ENCODE measurements at regions not wholly inside any gene's neighbourhood (a gene's known extent, or its start where the extent isn't known, plus 50 kb on each side); places are given as distances from the start of the nearest gene placed in this dataset.
"Not testable (repeated sequence)": the region's sequence is repeated elsewhere in the genome, so short reads cannot be mapped to it uniquely, and the experiment has no call there.

DNA sequence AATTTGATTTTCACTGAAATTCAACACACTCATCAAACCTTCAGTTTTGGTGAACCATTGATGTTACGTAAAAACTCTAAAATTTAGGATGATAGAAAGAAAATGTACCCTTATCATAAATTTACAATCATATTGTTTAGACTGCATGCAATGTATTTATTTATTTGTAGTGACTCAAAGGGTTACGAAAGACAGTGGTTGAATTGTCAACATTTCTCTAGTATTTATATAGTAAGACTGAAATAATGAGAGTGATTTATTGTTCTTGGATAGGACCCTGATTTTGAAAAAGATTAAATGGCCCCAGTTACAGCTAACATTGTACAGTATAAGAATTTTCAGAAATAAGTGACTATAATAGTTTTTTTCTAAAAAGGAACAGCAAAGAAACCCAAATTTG is 591.5 kb downstream of the RFPL4B start:
- no peaks in the 10 kb centered on the region for H3K9me3 Mint-ChIP-seq
- no peak overlapping the region for H3K4me3 Mint-ChIP-seq
- no peak overlapping the region for H3K27ac Mint-ChIP-seq
- H3K4me1 Mint-ChIP-seq (ENCODE audit: low read depth) = no peaks in the 10 kb centered on the region
- H3K36me3 Mint-ChIP-seq (ENCODE audit: low read depth) = no peaks in the 10 kb centered on the region
- H3K27me3 Mint-ChIP-seq = no peaks in the 10 kb centered on the region

DNA sequence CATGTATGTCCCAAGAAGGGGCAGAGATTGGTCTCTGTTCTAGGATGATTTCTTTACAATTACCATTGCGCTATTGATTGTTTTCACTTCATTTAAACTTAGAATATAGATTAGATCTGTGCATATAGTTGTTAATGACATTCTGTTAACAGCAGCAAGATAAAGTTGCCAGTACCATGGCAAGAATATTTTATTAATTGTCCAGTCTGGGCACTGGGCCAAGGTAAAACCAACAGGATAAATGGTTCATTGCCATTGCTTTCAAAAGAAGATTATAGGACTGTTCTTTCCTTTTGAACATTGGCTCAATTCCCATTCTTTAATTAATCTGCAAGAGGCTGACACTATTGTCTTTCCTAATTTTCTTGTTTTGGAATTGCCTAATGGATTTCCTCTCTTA is 592.4 kb downstream of the RFPL4B start:
- Mint-ChIP-seq H3K27ac (no peak overlapping the region), H3K9me3 (no peaks in the 10 kb centered on the region), H3K36me3 (ENCODE audit: low read depth) (no peaks in the 10 kb centered on the region), H3K27me3 (no peaks in the 10 kb centered on the region), H3K4me3 (no peak overlapping the region), H3K4me1 (ENCODE audit: low read depth) (no peaks in the 10 kb centered on the region)

DNA sequence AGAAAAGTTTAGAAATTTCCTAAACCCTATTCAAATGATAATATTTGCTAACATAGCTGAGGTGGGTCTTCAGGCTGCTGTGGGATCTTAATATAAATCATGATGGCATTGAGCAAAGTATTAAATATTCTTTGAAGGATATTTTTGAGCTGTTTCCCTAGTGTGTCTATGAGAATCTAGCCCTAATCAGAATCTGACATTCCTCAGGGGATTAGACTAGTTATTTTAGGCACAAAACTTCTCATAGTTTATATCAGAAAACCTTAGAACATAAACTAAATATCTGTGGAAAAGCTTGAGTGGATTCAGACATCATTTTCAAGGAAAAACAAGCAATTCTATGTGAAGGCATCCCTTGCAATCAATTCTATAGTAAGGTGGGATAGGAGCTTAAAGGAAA is 594.5 kb downstream of the RFPL4B start:
- Mint-ChIP-seq H3K36me3 (ENCODE audit: low read depth) (no peaks in the 10 kb centered on the region), H3K4me1 (ENCODE audit: low read depth) (no peaks in the 10 kb centered on the region), H3K27me3 (no peaks in the 10 kb centered on the region), H3K27ac (no peak overlapping the region), H3K4me3 (no peak overlapping the region), H3K9me3 (no peaks in the 10 kb centered on the region)

DNA sequence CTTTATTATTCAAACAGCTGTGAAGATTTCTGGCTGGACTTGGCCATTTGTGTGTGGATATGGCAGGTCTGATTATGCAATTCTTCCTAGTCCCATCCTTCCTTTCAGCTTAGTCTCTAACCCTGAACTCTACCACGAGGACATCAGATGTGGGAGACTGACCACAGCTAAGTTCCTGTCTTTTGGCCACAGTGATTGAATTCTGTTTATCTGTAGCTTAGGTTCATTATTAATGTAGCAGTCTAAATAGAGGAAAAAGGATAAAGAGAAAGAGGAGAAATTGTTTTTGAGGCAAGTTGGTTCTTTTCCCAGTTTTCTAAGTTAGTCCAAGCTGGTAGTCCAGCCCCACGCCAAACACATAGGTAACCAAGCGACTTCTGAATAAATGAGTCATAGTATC is 598.9 kb downstream of the RFPL4B start:
- no peaks in the 10 kb centered on the region for H3K36me3 Mint-ChIP-seq (ENCODE audit: low read depth)
- H3K27me3 Mint-ChIP-seq = no peaks in the 10 kb centered on the region
- no peaks in the 10 kb centered on the region for H3K4me1 Mint-ChIP-seq (ENCODE audit: low read depth)
- H3K4me3 Mint-ChIP-seq = no peak overlapping the region
- H3K9me3 Mint-ChIP-seq = peaks cover 1% of the 10 kb centered on the region
- H3K27ac Mint-ChIP-seq = no peak overlapping the region

DNA sequence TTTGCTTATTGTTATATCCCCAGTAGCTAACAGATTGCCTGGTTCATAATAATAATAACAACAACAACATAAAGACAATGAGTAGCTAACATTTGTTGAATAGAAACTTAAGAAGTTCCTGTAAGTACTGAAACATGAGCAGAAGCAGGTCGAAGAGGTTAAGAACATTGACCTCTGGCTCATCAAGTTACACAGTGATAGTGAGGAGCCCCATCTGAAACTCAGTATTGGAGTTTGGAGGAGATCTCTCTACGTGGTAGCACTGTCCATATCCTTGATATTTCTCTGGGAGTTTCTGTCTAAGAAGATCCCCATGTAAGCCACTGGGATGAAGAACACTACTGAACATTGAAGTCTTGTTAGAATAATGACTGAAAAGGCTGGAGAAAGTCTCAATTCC is 600.4 kb downstream of the RFPL4B start:
- H3K4me1 Mint-ChIP-seq (ENCODE audit: low read depth) = no peaks in the 10 kb centered on the region
- no peaks in the 10 kb centered on the region for H3K36me3 Mint-ChIP-seq (ENCODE audit: low read depth)
- no peaks in the 10 kb centered on the region for H3K27me3 Mint-ChIP-seq
- H3K9me3 Mint-ChIP-seq = peaks cover 3% of the 10 kb centered on the region
- H3K27ac Mint-ChIP-seq = no peak overlapping the region
- no peak overlapping the region for H3K4me3 Mint-ChIP-seq

DNA sequence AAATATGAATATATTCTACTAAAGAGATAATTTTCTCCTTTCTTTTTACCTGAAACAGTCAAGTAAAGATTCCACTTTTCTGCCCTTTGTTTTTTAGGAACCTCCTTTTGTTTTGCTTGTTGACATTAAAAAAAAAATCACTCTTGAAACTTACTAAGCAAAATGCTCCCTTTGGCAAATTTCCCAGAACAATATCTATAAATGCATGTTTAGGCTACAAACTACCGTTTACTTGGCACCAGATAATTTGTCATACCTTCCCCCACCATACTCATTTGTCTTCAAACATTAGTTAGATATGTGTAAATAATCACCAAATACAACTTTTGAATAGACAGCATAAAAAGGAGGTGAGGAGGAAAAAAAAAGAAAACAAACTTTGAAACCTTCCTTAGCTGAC is 604.7 kb downstream of the RFPL4B start:
- no peaks in the 10 kb centered on the region for H3K36me3 Mint-ChIP-seq (ENCODE audit: low read depth)
- peaks cover 6% of the 10 kb centered on the region for H3K9me3 Mint-ChIP-seq
- no peaks in the 10 kb centered on the region for H3K4me1 Mint-ChIP-seq (ENCODE audit: low read depth)
- H3K4me3 Mint-ChIP-seq = no peak overlapping the region
- no peaks in the 10 kb centered on the region for H3K27me3 Mint-ChIP-seq
- no peak overlapping the region for H3K27ac Mint-ChIP-seq

DNA sequence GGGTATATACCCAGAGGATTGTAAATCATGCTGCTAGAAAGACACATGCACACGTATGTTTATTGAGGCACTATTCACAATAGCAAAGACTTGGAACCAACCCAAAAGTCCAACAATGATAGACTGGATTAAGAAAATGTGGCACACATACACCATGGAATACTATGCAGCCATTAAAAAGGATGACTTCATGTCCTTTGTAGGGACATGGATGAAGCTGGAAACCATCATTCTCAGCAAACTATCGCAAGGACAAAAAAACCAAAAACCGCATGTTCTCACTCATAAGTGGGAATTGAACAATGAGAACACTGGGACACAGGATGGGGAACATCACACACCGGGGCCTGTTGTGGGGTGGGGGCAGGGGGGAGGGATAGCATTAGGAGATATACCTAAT is 608.6 kb downstream of the RFPL4B start:
- not testable (repeated sequence) for H3K27ac Mint-ChIP-seq

DNA sequence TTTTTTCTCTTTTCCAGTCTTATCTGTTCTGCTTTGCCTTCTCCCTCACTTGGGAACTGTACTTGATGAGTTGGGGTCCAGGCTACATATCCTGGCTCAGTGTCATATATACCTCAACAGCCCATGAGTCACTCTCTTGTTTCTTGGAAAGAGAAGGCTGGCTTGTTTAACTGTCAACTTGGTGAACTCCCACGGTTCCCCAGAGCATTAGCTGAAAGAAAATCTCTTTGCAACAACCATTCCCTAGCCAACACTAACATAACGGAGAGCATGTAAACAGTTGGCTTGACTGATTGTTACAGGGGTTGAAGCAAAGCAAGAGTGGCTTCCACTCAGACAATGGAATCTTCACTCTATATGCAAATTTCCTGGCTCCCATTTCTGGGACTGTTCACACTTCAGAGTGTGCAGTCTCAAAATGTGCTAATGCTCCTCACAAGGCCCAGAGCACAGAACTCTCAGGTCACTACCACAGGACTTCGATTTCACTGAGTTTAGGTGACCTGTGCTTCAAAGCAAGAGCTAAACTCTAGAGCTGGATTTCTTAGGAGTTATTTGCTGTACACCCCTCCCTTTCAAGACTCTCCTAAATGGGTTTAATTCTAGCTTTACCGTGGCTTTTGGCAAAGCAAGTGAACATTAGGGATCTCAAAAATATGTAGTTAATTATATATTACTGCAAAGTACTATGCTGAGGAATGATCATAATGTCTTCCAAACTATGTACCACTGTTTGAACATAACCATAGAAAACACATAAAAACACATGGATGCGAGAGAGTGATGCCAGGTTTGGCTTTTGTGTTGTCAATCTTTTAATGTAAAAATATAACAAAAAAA is 609.8 kb downstream of the RFPL4B start:
- Mint-ChIP-seq H3K9me3 (peaks cover 12% of the 10 kb centered on the region), H3K27me3 (no peaks in the 10 kb centered on the region), H3K4me3 (no peak overlapping the region), H3K4me1 (ENCODE audit: low read depth) (no peaks in the 10 kb centered on the region), H3K27ac (no peak overlapping the region), H3K36me3 (ENCODE audit: low read depth) (no peaks in the 10 kb centered on the region)

More for the DNA sequence above, 608.6 kb downstream of the RFPL4B start:
- not testable (repeated sequence) for H3K4me1 Mint-ChIP-seq (ENCODE audit: low read depth); H3K27me3 Mint-ChIP-seq; H3K36me3 Mint-ChIP-seq (ENCODE audit: low read depth); H3K4me3 Mint-ChIP-seq
- peaks cover 14% of the 10 kb centered on the region for H3K9me3 Mint-ChIP-seq

DNA sequence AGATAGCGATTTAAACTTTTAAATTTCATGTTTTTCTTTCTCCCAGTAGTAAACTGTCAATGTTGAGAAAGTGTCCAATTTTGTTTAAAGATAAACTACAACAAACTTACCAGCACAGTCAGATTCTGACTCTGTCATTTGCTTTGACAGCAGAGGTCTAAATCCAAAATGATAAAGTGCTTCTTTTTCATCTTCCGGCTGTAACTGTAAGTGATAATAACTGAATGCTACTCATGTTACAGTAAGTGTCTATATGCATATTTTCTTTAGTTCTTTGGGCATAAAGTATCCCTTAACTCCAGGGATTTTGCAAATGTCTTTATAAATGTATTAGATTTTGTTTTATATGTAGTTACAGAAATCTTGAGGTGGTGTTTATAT is 610.4 kb downstream of the RFPL4B start:
- Mint-ChIP-seq H3K27ac (no peak overlapping the region), H3K9me3 (peaks cover 12% of the 10 kb centered on the region), H3K4me3 (no peak overlapping the region)

DNA sequence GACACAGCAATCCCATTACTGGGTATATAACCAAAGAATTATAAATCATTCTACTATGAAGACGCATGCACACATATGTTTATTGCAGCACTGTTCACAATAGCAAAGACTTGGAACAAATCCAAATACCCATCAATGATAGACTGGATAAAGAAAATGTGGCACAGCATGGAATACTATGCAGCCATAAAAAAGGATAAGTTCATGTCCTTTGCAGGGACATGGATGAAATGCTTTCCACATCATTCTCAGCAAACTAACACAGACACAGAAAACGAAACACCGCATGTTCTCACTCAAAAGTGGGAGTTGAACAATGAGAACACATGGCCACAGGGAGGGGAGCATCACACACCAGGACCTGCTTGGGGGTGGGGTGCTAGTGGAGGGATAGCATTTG is 613.0 kb downstream of the RFPL4B start:
- not testable (repeated sequence) for H3K36me3 Mint-ChIP-seq (ENCODE audit: low read depth); H3K4me1 Mint-ChIP-seq (ENCODE audit: low read depth); H3K27ac Mint-ChIP-seq; H3K4me3 Mint-ChIP-seq; H3K27me3 Mint-ChIP-seq
- peaks cover 12% of the 10 kb centered on the region for H3K9me3 Mint-ChIP-seq

More for the DNA sequence above, 610.4 kb downstream of the RFPL4B start:
- no peaks in the 10 kb centered on the region for H3K4me1 Mint-ChIP-seq (ENCODE audit: low read depth)
- H3K27me3 Mint-ChIP-seq = no peaks in the 10 kb centered on the region
- no peaks in the 10 kb centered on the region for H3K36me3 Mint-ChIP-seq (ENCODE audit: low read depth)

DNA sequence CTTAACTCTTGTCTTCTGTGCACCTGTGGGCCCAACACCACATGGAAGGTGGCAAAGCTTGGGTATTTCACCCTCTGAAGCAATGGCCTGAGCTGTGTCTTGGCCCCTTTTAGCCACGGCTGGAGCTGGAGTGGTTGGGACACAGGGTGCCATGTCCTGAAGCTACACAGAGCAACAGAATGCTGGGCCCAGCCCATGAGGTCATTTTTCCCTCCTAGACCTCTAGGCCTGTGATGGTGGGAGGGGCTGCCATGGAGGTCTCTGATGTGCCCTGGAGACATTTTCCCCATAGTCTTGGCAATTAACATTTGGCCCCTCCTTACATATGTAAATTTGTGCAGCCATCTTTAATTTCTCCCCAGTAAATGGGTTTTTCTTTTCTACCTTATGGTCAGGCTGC is 620.8 kb downstream of the RFPL4B start:
- Mint-ChIP-seq H3K4me1 (ENCODE audit: low read depth) (no peaks in the 10 kb centered on the region), H3K4me3 (no peak overlapping the region), H3K27me3 (no peaks in the 10 kb centered on the region), H3K27ac (no peak overlapping the region), H3K9me3 (no peaks in the 10 kb centered on the region), H3K36me3 (ENCODE audit: low read depth) (no peaks in the 10 kb centered on the region)

DNA sequence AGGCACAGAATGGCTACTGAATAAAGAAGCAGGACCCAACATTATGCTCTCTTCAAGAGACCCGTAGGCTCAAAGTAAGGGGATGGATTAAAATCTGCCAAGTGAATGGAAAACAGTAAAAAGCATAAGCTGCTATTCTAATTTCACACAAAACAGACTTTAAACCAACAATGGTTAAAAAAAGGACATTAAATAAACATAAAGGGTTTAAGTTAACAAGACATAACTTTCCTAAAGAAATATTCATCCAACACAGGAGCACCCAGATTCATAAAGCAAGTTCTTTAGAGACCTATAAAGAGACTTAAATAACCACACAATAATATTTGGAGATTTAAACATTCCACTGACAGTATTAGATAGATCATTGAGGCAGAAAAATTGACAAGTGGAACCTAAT is 624.5 kb downstream of the RFPL4B start:
- H3K4me3 Mint-ChIP-seq = no peak overlapping the region
- H3K36me3 Mint-ChIP-seq (ENCODE audit: low read depth) = no peaks in the 10 kb centered on the region
- no peaks in the 10 kb centered on the region for H3K27me3 Mint-ChIP-seq
- no peak overlapping the region for H3K27ac Mint-ChIP-seq
- no peaks in the 10 kb centered on the region for H3K4me1 Mint-ChIP-seq (ENCODE audit: low read depth)
- H3K9me3 Mint-ChIP-seq = peaks cover 7% of the 10 kb centered on the region

DNA sequence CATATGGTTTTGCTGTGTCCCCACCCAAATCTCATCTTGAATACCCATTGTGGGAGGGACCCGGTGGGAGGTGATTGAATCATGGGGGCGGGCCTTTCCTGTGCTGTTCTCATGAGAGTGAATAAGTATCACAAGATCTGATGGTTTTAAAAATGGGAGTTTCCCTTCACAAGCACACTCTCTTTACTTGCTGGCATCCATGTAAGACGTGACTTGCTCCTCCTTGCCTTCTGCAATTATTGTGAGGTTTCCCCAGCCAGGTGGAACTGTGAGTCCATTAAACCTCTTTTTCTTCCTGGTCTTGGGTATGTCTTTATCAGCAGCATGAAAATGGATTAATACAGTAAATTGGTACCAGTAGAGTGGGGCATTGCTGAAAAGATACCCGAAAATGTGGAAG is 627.8 kb downstream of the RFPL4B start:
- H3K36me3 Mint-ChIP-seq (ENCODE audit: low read depth); H3K27me3 Mint-ChIP-seq; H3K4me3 Mint-ChIP-seq; H3K4me1 Mint-ChIP-seq (ENCODE audit: low read depth); H3K27ac Mint-ChIP-seq: not testable (repeated sequence)
- peaks cover 11% of the 10 kb centered on the region for H3K9me3 Mint-ChIP-seq

DNA sequence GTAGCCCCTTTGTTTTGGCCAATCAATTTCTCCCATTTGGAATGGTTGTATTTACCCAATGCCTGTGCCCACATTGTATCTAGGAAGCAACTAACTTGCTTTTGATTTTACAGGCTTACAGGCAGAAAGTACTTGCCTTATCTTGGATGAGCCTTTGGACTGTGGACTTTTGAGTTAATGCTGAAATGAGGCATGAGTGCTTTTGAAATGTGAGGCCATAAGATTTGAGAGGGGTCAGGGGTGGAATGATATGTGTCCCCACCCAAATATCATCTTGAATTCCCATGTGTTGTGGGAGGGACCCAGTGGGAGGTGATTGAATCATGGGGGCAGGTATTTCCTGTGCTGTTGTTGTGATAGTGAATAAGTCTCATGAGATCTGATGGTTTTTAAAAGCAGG is 629.4 kb downstream of the RFPL4B start:
- H3K4me1 Mint-ChIP-seq (ENCODE audit: low read depth); H3K27ac Mint-ChIP-seq; H3K4me3 Mint-ChIP-seq; H3K36me3 Mint-ChIP-seq (ENCODE audit: low read depth); H3K27me3 Mint-ChIP-seq: not testable (repeated sequence)
- H3K9me3 Mint-ChIP-seq = peaks cover 11% of the 10 kb centered on the region

DNA sequence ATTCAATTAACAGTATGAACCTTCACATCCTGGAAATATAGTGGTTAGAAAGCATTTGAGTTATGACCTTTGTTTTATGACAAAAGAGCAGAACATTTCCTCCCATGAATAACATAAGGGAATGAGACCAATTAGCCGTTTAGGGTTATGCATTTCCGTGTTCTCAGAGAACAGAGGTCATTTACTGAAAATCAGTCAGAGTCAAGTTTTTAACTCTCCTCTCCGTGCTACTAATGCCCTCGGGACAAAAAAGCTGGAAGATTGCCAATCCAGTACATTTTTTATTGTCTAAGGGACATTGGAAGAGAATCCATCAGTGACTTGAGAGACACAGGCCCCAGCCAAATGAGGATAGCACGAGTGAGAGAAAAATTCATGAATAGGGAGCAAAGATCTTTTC is 632.7 kb downstream of the RFPL4B start:
- H3K4me3 Mint-ChIP-seq = no peak overlapping the region
- no peak overlapping the region for H3K27ac Mint-ChIP-seq

DNA sequence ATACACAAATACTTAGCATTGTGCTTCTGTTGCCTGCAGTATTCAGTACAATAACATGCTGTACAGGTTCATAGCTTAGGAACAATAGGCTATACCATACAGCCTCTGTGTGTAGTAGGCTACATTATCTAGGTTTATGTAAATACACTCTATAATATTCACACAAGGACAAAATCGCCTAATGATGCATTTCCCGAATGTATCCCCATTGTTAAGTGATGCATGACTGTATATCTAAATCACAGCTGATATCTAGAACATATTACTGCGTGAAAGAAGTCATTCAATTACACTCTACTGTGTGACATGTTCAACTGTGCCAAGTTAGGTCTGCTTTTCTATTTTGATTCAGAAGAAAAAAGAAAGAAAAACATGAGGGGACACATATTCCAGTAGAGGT is 633.5 kb downstream of the RFPL4B start:
- Mint-ChIP-seq H3K9me3 (peaks cover 4% of the 10 kb centered on the region), H3K36me3 (ENCODE audit: low read depth) (no peaks in the 10 kb centered on the region), H3K27ac (no peak overlapping the region), H3K27me3 (no peaks in the 10 kb centered on the region), H3K4me3 (no peak overlapping the region), H3K4me1 (ENCODE audit: low read depth) (no peaks in the 10 kb centered on the region)

More for the DNA sequence above, 632.7 kb downstream of the RFPL4B start:
- H3K9me3 Mint-ChIP-seq = peaks cover 11% of the 10 kb centered on the region
- no peaks in the 10 kb centered on the region for H3K36me3 Mint-ChIP-seq (ENCODE audit: low read depth)
- no peaks in the 10 kb centered on the region for H3K4me1 Mint-ChIP-seq (ENCODE audit: low read depth)
- H3K27me3 Mint-ChIP-seq = no peaks in the 10 kb centered on the region
